ENCODE measurements at regions not wholly inside any gene's neighbourhood (a gene's known extent, or its start where the extent isn't known, plus 50 kb on each side); places are given as distances from the start of the nearest gene placed in this dataset.

DNA sequence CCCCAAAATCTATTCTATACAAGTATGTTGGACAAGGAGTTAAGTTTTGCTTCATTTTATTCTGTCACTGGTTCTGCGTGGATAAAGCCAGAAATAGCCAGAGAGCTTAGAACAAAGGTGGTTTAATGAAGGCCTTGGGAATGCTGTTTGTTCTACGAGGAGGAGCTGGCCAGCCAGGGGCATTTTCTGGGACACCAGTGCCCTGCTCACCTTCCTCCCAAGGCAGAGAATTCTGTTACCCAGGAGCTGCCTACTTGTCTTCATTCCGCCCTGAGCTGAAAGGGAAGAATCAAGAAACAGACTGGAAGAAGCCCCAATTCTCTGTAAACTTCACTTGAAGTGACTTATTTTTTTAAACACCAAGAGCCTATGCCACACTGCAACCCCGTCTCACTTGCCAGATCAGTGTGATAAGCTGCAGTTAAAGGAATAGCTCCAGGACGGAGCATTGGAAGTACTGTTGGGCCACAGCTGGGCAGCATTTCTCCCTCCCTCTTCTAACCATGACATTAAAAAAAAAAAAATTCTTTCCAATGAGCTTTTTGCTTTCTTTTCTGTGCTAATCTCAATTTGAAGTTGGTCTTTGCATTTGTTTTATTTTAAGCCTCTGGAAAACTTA is 149.8 kb upstream of the DYNLRB2 start:
- ATAC-seq (no peak), DNase-seq (ENCODE audit: low read depth, low spot score) (no peak)
- Histone ChIP-seq H3K27ac (ENCODE audit: low read length) (no peak overlapping the region), H3K4me3 (ENCODE audit: low read depth in 2 of 2, low read length in 2 of 2) (no peak overlapping the region), H3K9me3 (ENCODE audit: control insufficient read depth, insufficient read depth, low read depth, low read length) (no peaks in the 10 kb centered on the region), H3K4me1 (ENCODE audit: control insufficient read depth, insufficient read depth, low read length) (no peaks in the 10 kb centered on the region), H3K27me3 (ENCODE audit: control insufficient read depth, insufficient read depth, low read length) (no peaks in the 10 kb centered on the region), H3K36me3 (ENCODE audit: control insufficient read depth, insufficient read depth, low read length) (no peaks in the 10 kb centered on the region)
- in situ Hi-C loops (cut with HindIII; ENCODE audit: low pct_unique_long_range_greater_than_20kb, low sequenced_read_pairs): no loop called here
- TF ChIP-seq CTCF (IDR thresholded peaks at IDR 0.05) (no peak), TCF7L2 (IDR thresholded peaks at IDR 0.05; ENCODE audit: low read depth, low read length) (no peak), SIN3A (IDR thresholded peaks at IDR 0.05; ENCODE audit: borderline replicate concordance, insufficient read depth, low read depth, low read length) (no peak)
- POLR2A ChIA-PET: no interaction called here
- BruUV-seq (replicated peaks): no TSS peak
- intact Hi-C loops (cut with micrococcal nuclease; ENCODE audit: unreplicated experiment): no loop called here
- CTCF ChIA-PET: no interaction called here

DNA sequence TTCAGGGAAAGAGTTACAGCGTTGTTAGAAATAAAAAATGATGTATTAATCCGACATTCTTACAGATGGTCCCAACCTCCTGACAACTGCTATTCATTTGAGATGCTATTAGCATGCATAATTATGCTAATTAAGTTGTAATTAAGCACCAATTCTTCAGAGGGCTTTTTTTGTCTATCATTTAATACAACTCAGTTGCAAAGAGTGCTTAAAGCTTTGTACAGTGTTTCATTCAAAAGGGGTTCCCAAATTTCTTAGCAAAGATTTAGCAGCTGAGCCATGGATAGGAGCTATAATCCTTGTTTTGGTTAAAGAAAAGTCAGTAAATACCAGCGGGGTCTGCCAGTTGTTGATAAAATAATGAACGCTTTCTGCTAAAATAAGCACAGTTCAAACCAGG is 150.7 kb upstream of the DYNLRB2 start:
- no peaks in the 10 kb centered on the region for H3K36me3 ChIP-seq (ENCODE audit: control insufficient read depth, insufficient read depth, low read length)
- ATAC-seq: no peak
- no peaks in the 10 kb centered on the region for H3K4me1 ChIP-seq (ENCODE audit: control insufficient read depth, insufficient read depth, low read length)
- ChIA-PET CTCF (no interaction called here), POLR2A (no interaction called here)
- no peak for DNase-seq (ENCODE audit: low read depth, low spot score)
- in situ Hi-C loops (cut with HindIII; ENCODE audit: low pct_unique_long_range_greater_than_20kb, low sequenced_read_pairs) (no loop called here), intact Hi-C loops (cut with micrococcal nuclease; ENCODE audit: unreplicated experiment) (no loop called here)
- H3K4me3 ChIP-seq (ENCODE audit: low read depth in 2 of 2, low read length in 2 of 2): no peak overlapping the region
- no peaks in the 10 kb centered on the region for H3K9me3 ChIP-seq (ENCODE audit: control insufficient read depth, insufficient read depth, low read depth, low read length)
- no TSS peak for BruUV-seq (replicated peaks)
- no peak overlapping the region for H3K27ac ChIP-seq (ENCODE audit: low read length)
- no peaks in the 10 kb centered on the region for H3K27me3 ChIP-seq (ENCODE audit: control insufficient read depth, insufficient read depth, low read length)
- TF ChIP-seq POLR2AphosphoS5 (IDR thresholded peaks at IDR 0.05; ENCODE audit: low read depth, low read length) (no peak), CTCF (IDR thresholded peaks at IDR 0.05) (no peak), REST (IDR thresholded peaks at IDR 0.05; ENCODE audit: insufficient read depth in 1 of 2, low read depth in 2 of 2, low read length in 1 of 2) (no peak), SIN3A (IDR thresholded peaks at IDR 0.05; ENCODE audit: borderline replicate concordance, insufficient read depth, low read depth, low read length) (no peak), TCF7L2 (IDR thresholded peaks at IDR 0.05; ENCODE audit: low read depth, low read length) (no peak)
